Neural progenitor cell (in vitro differentiated cells): ENCODE measurements at regions not wholly inside any gene's neighbourhood (a gene's known extent, or its start where the extent isn't known, plus 50 kb on each side); places are given as distances from the start of the nearest gene placed in this dataset.

Experiments used
- DNase-seq: peaks from one replicate; pipeline ENCODE4 v3.0.0-alpha.2; 2016; ENCODE audit warnings: low spot score
- H2AFZ ChIP-seq: fragments of 200-600 bp; sonication (generic); replicated peaks from 2 replicates; pipeline ENCODE4 v1.6.1; 2016; ENCODE audit warnings: antibody characterized with exemption
- H3F3A ChIP-seq: fragments of 200-600 bp; sonication (generic); 2 replicates; pipeline ENCODE4 v1.6.1; 2016; ENCODE audit warnings: antibody characterized with exemption, low read depth
- H3K27ac ChIP-seq: fragments of 200-600 bp; sonication (generic); 2 replicates; pipeline ENCODE4 v1.5.1; 2016; ENCODE audit warnings: mild to moderate bottlenecking
- H3K27me3 ChIP-seq: fragments of 200-600 bp; sonication (generic); 2 replicates; pipeline ENCODE4 v1.6.1; 2016; ENCODE audit warnings: mild to moderate bottlenecking, moderate library complexity
- H3K36me3 ChIP-seq: fragments of 200-600 bp; sonication (generic); 2 replicates; pipeline ENCODE4 v1.5.1; 2016
- H3K4me1 ChIP-seq: fragments of 200-600 bp; sonication (generic); 2 replicates; pipeline ENCODE4 v1.6.1; 2016; ENCODE audit warnings: mixed run types
- H3K4me2 ChIP-seq: fragments of 200-600 bp; sonication (generic); 2 replicates; pipeline ENCODE4 v1.6.1; 2016
- H3K4me3 ChIP-seq: fragments of 200-600 bp; sonication (generic); 2 replicates; pipeline ENCODE4 v1.5.1; 2016
- H3K79me2 ChIP-seq: fragments of 200-600 bp; sonication (generic); 2 replicates; pipeline ENCODE4 v1.6.1; 2016; ENCODE audit warnings: low read depth
- H3K9ac ChIP-seq: fragments of 200-600 bp; sonication (generic); 2 replicates; pipeline ENCODE4 v1.6.1; 2016
- H3K9me3 ChIP-seq: fragments of 200-600 bp; sonication (generic); 2 replicates; pipeline ENCODE4 v1.5.1; 2016; ENCODE audit warnings: low read depth
- H4K20me1 ChIP-seq: fragments of 200-600 bp; sonication (generic); 2 replicates; pipeline ENCODE4 v1.6.1; 2016; ENCODE audit warnings: low read depth
- H3K27ac Mint-ChIP-seq: 3 replicates; pipeline ENCODE4 v1.8.0; 2021; ENCODE audit warnings: mixed read lengths
- H3K27me3 Mint-ChIP-seq: 2 replicates; pipeline ENCODE4 v1.8.0; 2022; ENCODE audit warnings: low read depth, mild to moderate bottlenecking, inconsistent platforms, moderate library complexity, mixed read lengths; ENCODE audit not compliant: insufficient read depth
- H3K36me3 Mint-ChIP-seq: 3 replicates; pipeline ENCODE4 v1.8.0; 2021; ENCODE audit warnings: mixed read lengths
- H3K4me1 Mint-ChIP-seq: 3 replicates; pipeline ENCODE4 v1.8.0; 2021; ENCODE audit warnings: mixed read lengths
- H3K4me3 Mint-ChIP-seq: 3 replicates; pipeline ENCODE4 v1.8.0; 2021; ENCODE audit warnings: mild to moderate bottlenecking, moderate library complexity, mixed read lengths
- H3K9me3 Mint-ChIP-seq: 3 replicates; pipeline ENCODE4 v1.8.0; 2020; ENCODE audit warnings: mixed read lengths
- EZH2 ChIP-seq: fragments of 200-600 bp; sonication (generic); IDR thresholded peaks from 2 replicates; pipeline ENCODE4 v1.6.1; 2017; ENCODE audit warnings: antibody characterized with exemption, mild to moderate bottlenecking, moderate library complexity
- EZH2phosphoT487 ChIP-seq: fragments of 200-600 bp; sonication (generic); IDR thresholded peaks from 2 replicates; pipeline ENCODE4 v1.6.1; 2017; ENCODE audit warnings: antibody characterized with exemption
- TF ChIP-seq, protein P1 (sequence below): fragments of 200-600 bp; sonication (generic); IDR thresholded peaks from 2 replicates; pipeline ENCODE4 v1.5.1; 2017; ENCODE audit warnings: antibody characterized with exemption, mild to moderate bottlenecking

DNA sequence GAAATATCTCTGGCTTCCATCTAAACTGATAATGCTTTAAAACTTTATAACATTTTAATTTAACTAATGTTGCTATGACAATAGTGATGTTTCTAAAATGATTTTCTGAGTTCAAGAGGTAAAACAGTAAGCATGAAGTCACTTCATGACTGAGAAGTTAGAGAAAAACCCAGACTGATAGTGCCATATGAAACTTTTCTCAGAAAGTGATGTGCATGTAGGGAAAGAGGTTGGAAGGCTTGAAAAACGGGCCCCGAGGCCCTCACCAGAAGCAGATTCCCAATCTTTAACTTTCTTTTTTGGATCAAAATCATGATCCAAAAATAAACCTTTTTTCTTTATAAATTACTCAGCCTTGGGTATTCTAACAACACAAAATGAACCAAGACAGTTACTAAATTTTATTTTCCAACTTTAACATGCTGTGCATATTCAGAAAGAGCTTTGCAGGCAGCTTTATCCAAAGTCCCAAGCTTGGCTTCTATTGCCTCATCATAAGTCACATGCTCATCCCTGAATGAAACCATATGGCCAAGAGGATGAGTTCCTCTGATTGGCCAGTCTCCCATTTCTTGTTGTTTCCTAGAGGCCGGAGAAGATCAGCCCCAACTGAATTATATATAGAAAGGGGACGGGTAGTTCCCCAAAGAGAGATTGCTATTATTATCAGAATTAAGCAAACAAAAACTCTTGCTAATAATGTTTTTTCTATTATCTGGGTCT, 357.6 kb upstream of the SALL1 start:
- Histone ChIP-seq H3K27me3 (no peaks in the 10 kb centered on the region), H3F3A (no peaks in the 10 kb centered on the region), H3K79me2 (no peaks in the 10 kb centered on the region), H4K20me1 (no peaks in the 10 kb centered on the region), H3K9me3 (no peaks in the 10 kb centered on the region), H2AFZ (no peak overlapping the region), H3K4me1 (no peaks in the 10 kb centered on the region), H3K4me3 (no peak overlapping the region), H3K36me3 (no peaks in the 10 kb centered on the region), H3K27ac (no peak overlapping the region), H3K9ac (no peak overlapping the region), H3K4me2 (no peak overlapping the region)
- H3K27ac Mint-ChIP-seq = no peak overlapping the region
- DNase-seq = no peak
- no peak overlapping the region for H3K4me3 Mint-ChIP-seq
- H3K36me3 Mint-ChIP-seq = no peaks in the 10 kb centered on the region
- no peaks in the 10 kb centered on the region for H3K27me3 Mint-ChIP-seq
- TF ChIP-seq EZH2 = no peak
- no peak for TF ChIP-seq EZH2phosphoT487
- TF ChIP-seq, protein P1, sequence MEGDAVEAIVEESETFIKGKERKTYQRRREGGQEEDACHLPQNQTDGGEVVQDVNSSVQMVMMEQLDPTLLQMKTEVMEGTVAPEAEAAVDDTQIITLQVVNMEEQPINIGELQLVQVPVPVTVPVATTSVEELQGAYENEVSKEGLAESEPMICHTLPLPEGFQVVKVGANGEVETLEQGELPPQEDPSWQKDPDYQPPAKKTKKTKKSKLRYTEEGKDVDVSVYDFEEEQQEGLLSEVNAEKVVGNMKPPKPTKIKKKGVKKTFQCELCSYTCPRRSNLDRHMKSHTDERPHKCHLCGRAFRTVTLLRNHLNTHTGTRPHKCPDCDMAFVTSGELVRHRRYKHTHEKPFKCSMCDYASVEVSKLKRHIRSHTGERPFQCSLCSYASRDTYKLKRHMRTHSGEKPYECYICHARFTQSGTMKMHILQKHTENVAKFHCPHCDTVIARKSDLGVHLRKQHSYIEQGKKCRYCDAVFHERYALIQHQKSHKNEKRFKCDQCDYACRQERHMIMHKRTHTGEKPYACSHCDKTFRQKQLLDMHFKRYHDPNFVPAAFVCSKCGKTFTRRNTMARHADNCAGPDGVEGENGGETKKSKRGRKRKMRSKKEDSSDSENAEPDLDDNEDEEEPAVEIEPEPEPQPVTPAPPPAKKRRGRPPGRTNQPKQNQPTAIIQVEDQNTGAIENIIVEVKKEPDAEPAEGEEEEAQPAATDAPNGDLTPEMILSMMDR = no peak
- no peaks in the 10 kb centered on the region for H3K4me1 Mint-ChIP-seq
- H3K9me3 Mint-ChIP-seq = peaks cover 9% of the 10 kb centered on the region

DNA sequence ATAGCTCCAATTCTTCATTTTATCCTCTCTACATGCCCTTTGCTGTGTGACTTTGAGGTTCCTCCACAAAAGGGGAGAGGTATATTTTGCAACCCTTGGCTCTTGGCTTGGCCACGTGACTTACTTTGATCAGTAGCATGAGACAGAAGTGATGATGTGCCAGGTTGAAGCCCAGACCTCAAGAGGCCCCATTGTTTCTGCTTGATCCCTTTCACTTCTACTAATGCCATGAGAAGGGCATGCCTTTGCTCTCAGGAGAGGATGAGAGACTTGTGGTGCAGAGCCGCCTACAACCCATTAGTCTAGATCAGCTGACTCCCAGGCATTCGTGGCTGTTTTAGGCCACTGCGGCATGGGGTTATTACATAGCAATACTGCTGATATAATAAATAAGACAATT, 356.2 kb upstream of the SALL1 start:
- H3K79me2 ChIP-seq = no peaks in the 10 kb centered on the region
- H3K9ac ChIP-seq = no peak overlapping the region
- no peaks in the 10 kb centered on the region for H3K27me3 Mint-ChIP-seq
- no peaks in the 10 kb centered on the region for H3F3A ChIP-seq
- DNase-seq = no peak
- H2AFZ ChIP-seq = no peak overlapping the region
- TF ChIP-seq EZH2phosphoT487 (no peak), EZH2 (no peak)
- TF ChIP-seq, protein P1 = no peak
- no peaks in the 10 kb centered on the region for H3K4me1 Mint-ChIP-seq
- no peak overlapping the region for H3K4me3 ChIP-seq
- no peak overlapping the region for H3K4me3 Mint-ChIP-seq
- H3K36me3 ChIP-seq = no peaks in the 10 kb centered on the region
- H4K20me1 ChIP-seq = no peaks in the 10 kb centered on the region
- no peak overlapping the region for H3K27ac ChIP-seq
- no peak overlapping the region for H3K27ac Mint-ChIP-seq
- H3K9me3 Mint-ChIP-seq = peaks cover 2% of the 10 kb centered on the region
- H3K4me2 ChIP-seq = no peak overlapping the region
- H3K9me3 ChIP-seq = no peaks in the 10 kb centered on the region
- H3K4me1 ChIP-seq = no peaks in the 10 kb centered on the region
- no peaks in the 10 kb centered on the region for H3K36me3 Mint-ChIP-seq
- H3K27me3 ChIP-seq = no peaks in the 10 kb centered on the region

DNA sequence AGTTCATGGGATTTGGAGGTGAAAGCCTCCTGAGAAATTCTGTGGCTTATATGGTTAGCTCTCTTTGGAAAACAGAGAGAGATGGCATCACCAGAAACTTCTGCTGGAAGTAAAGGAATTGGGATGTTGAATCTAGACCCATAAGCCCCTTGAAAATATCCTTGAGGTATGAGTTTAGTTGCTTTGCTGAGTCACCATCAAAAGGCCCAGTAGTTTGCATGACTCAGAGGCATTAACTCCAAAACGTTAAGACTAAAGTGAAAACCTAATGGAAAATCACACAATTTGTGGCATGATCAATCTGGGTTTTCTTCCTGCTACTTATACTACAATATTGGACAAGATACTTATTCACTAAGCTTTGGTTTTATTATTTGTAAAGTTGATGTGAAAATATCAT, 349.2 kb upstream of the SALL1 start:
- no peaks in the 10 kb centered on the region for H3K9me3 Mint-ChIP-seq
- Histone ChIP-seq H2AFZ (no peak overlapping the region), H3F3A (no peaks in the 10 kb centered on the region), H3K79me2 (no peaks in the 10 kb centered on the region), H3K4me2 (no peak overlapping the region), H3K4me1 (peaks cover 6% of the 10 kb centered on the region), H4K20me1 (no peaks in the 10 kb centered on the region), H3K27ac (no peak overlapping the region), H3K9me3 (no peaks in the 10 kb centered on the region), H3K27me3 (no peaks in the 10 kb centered on the region), H3K9ac (no peak overlapping the region), H3K36me3 (no peaks in the 10 kb centered on the region), H3K4me3 (no peak overlapping the region)
- no peak overlapping the region for H3K4me3 Mint-ChIP-seq
- no peaks in the 10 kb centered on the region for H3K4me1 Mint-ChIP-seq
- no peak for DNase-seq
- TF ChIP-seq EZH2 (no peak), EZH2phosphoT487 (no peak)
- TF ChIP-seq, protein P1 = no peak
- H3K36me3 Mint-ChIP-seq = no peaks in the 10 kb centered on the region
- no peak overlapping the region for H3K27ac Mint-ChIP-seq
- peaks cover 3% of the 10 kb centered on the region for H3K27me3 Mint-ChIP-seq
